ENCODE measurements at regions not wholly inside any gene's neighbourhood (a gene's known extent, or its start where the extent isn't known, plus 50 kb on each side); places are given as distances from the start of the nearest gene placed in this dataset.

GRCh38 chr6:122165014-122165413 lies 234.4 kb upstream of the HSF2 start:
- H3K27ac ChIP-seq = no peak overlapping the region
- DNase-seq = no peak
- no peak overlapping the region for H3K4me3 ChIP-seq
- 93 to 98% (median 98%) methylated on average over 19 to 20 of the region's 20 CpGs for WGBS, 3 donors
- no peak for TF ChIP-seq EP300 (IDR thresholded peaks at IDR 0.05)
- TF ChIP-seq CTCF (IDR thresholded peaks at IDR 0.05) = no peak
- no peak for TF ChIP-seq POLR2A (IDR thresholded peaks at IDR 0.05)
- no peaks in the 10 kb centered on the region for H3K27me3 ChIP-seq
- no peaks in the 10 kb centered on the region for H3K36me3 ChIP-seq
- no peaks in the 10 kb centered on the region for H3K9me3 ChIP-seq
- intact Hi-C loops (cut with DNase I) = no loop called here
- H3K4me1 ChIP-seq (ENCODE audit: insufficient read depth) = peaks cover 3% of the 10 kb centered on the region

- H3K4me1 ChIP-seq (ENCODE audit: insufficient read depth) = peaks cover 3% of the 10 kb centered on the region
- no peak overlapping the region for H3K4me3 ChIP-seq
- WGBS, 3 donors = 7 to 15% (median 7%) methylated on average over 2 of the region's 2 CpGs
- no peaks in the 10 kb centered on the region for H3K36me3 ChIP-seq
- DNase-seq = no peak
- intact Hi-C loops (cut with DNase I) = no loop called here
- H3K9me3 ChIP-seq = no peaks in the 10 kb centered on the region
- TF ChIP-seq POLR2A (IDR thresholded peaks at IDR 0.05) (no peak), CTCF (IDR thresholded peaks at IDR 0.05) (no peak), EP300 (IDR thresholded peaks at IDR 0.05) (no peak)
- H3K27ac ChIP-seq = no peak overlapping the region
- no peaks in the 10 kb centered on the region for H3K27me3 ChIP-seq
Measured at GRCh38 chr6:122170274-122170673, 229.2 kb upstream of the HSF2 start.

- intact Hi-C loops (cut with DNase I) = no loop called here
Measured at GRCh38 chr6:122178988-122179387, 220.5 kb upstream of the HSF2 start.

GRCh38 chr6:122180132-122180531 lies 219.3 kb upstream of the HSF2 start:
- no peak overlapping the region for H3K27ac ChIP-seq
- H3K4me1 ChIP-seq (ENCODE audit: insufficient read depth) = peaks cover 2% of the 10 kb centered on the region
- intact Hi-C loops (cut with DNase I) = loop anchor here in 2 of 4 donors (10.0 kb wide), 2 partner anchors 145 to 755 kb away; no protein-coding TSS in a partner anchor
- DNase-seq = no peak
- H3K27me3 ChIP-seq = no peaks in the 10 kb centered on the region
- H3K4me3 ChIP-seq = no peak overlapping the region
- WGBS, 3 donors = 10 to 11% (median 10%) methylated on average over 1 of the region's 1 CpG
- no peaks in the 10 kb centered on the region for H3K9me3 ChIP-seq
- H3K36me3 ChIP-seq = no peaks in the 10 kb centered on the region
- TF ChIP-seq CTCF (IDR thresholded peaks at IDR 0.05) = peak in 1 of 3 donors; percentile 11
- no peak for TF ChIP-seq POLR2A (IDR thresholded peaks at IDR 0.05)
- no peak for TF ChIP-seq EP300 (IDR thresholded peaks at IDR 0.05)

More at GRCh38 chr6:122178988-122179387, 220.5 kb upstream of the HSF2 start:
- Histone ChIP-seq H3K9me3 (no peaks in the 10 kb centered on the region), H3K27me3 (no peaks in the 10 kb centered on the region), H3K4me3 (no peak overlapping the region), H3K27ac (no peak overlapping the region), H3K4me1 (ENCODE audit: insufficient read depth) (peaks cover 2% of the 10 kb centered on the region), H3K36me3 (no peaks in the 10 kb centered on the region)
- 95 to 97% (median 96%) methylated on average over 2 of the region's 2 CpGs for WGBS, 3 donors
- DNase-seq = no peak
- TF ChIP-seq CTCF (IDR thresholded peaks at IDR 0.05) = no peak
- TF ChIP-seq POLR2A (IDR thresholded peaks at IDR 0.05) = no peak
- no peak for TF ChIP-seq EP300 (IDR thresholded peaks at IDR 0.05)

Measured in ovary (tissue), 7 donors.